ENCODE measurements at regions not wholly inside any gene's neighbourhood (a gene's known extent, or its start where the extent isn't known, plus 50 kb on each side); places are given as distances from the start of the nearest gene placed in this dataset.

- no peaks in the 10 kb centered on the region for H4K20me1 ChIP-seq (replicated peaks in 1 of 2; ENCODE audit: control insufficient read depth in 1 of 2, insufficient read depth in 2 of 2, low read length in 2 of 2)
- H2AFZ ChIP-seq (ENCODE audit: low read length), result no peak overlapping the region
- no peak overlapping the region for H3K27ac ChIP-seq (ENCODE audit: low read depth, low read length)
- H4K91ac ChIP-seq (replicated peaks; ENCODE audit: insufficient read length, low read length), result no peak overlapping the region
- no peaks in the 10 kb centered on the region for H3K36me3 ChIP-seq (ENCODE audit: control insufficient read depth in 2 of 4, insufficient read depth in 4 of 4, low read length in 3 of 4)
- no peaks in the 10 kb centered on the region for H3K79me2 ChIP-seq (ENCODE audit: control insufficient read depth in 1 of 2, insufficient read depth in 2 of 2, low read length in 2 of 2)
- 0 out of 2 replicates have a peak overlapping the region, but pooled peaks have one; percentile 44 for H2BK20ac ChIP-seq (ENCODE audit: low read length)
- H3K27me3 ChIP-seq (replicated peaks in 1 of 4; ENCODE audit: control insufficient read depth in 3 of 4, extremely low read depth in 1 of 4, insufficient read depth in 3 of 4, low read length in 3 of 4), result peaks cover 0 to 4% (median 2%) of the 10 kb centered on the region in 4 experiments; a peak in 3 of 7 replicates
- 87% methylated on average over 7 of the region's 7 CpGs; no CpG with 5 or more reads in 1 of the 2 experiments for WGBS, 2 experiments (ENCODE audit: extremely low coverage in 1 of 2, insufficient coverage in 1 of 2, insufficient read length in 1 of 2, insufficient replicate concordance in 2 of 2, low coverage in 1 of 2, low lambda C conversion rate in 2 of 2, missing lambda C conversion rate in 1 of 2)
- no peak overlapping the region for H3K14ac ChIP-seq (ENCODE audit: insufficient read length)
- H3K4me1 ChIP-seq (replicated peaks in 1 of 4; ENCODE audit: control insufficient read depth in 3 of 4, insufficient read depth in 4 of 4, low read length in 3 of 4), result peaks cover 2 to 20% (median 10%) of the 10 kb centered on the region in 4 experiments; a peak in 6 of 7 replicates
- TF ChIP-seq SRF (IDR thresholded peaks at IDR 0.05; ENCODE audit: low read depth, low read length) (no peak), EGR1 (IDR thresholded peaks at IDR 0.05; ENCODE audit: borderline replicate concordance, low read depth, low read length) (no peak), NANOG (IDR thresholded peaks at IDR 0.05; ENCODE audit: insufficient read depth, low read depth, low read length, poor library complexity, severe bottlenecking) (no peak), CREB1 (IDR thresholded peaks at IDR 0.05) (no peak), ASH2L (IDR thresholded peaks at IDR 0.05; ENCODE audit: low read length) (no peak), RBBP5 (IDR thresholded peaks at IDR 0.05; ENCODE audit: borderline replicate concordance, low read depth, low read length) (no peak), GABPA (IDR thresholded peaks at IDR 0.05; ENCODE audit: borderline replicate concordance, insufficient read depth, low read length) (no peak), HDAC6 (IDR thresholded peaks at IDR 0.05; ENCODE audit: low read depth, low read length) (no peak), CBX8 (IDR thresholded peaks at IDR 0.05; ENCODE audit: borderline replicate concordance, low read depth, low read length) (no peak), SP2 (IDR thresholded peaks at IDR 0.05; ENCODE audit: low read length) (no peak), TAF1 (IDR thresholded peaks at IDR 0.05; ENCODE audit: low read depth, low read length) (no peak), CTBP2 (IDR thresholded peaks at IDR 0.05; ENCODE audit: borderline replicate concordance, insufficient read depth, insufficient read length, low read length) (no peak), SP4 (IDR thresholded peaks at IDR 0.05; ENCODE audit: low read length) (no peak)
- H3K23me2 ChIP-seq (ENCODE audit: low read depth, low read length), result no peaks in the 10 kb centered on the region
- H3K4me3 ChIP-seq (ENCODE audit: extremely low read depth in 1 of 4, insufficient read depth in 2 of 4, low read depth in 3 of 4, low read length in 4 of 4), result no peak overlapping the region
- ChIA-PET CTCF (ENCODE audit: partially characterized antibody) (interaction anchor here (1.0 to 11.0 kb wide), 4 partner anchors 10 to 24 kb away, joined by 3 to 97 read pairs (median 5); no protein-coding TSS in a partner anchor), POLR2A (ENCODE audit: partially characterized antibody) (interaction anchor here (1.1 kb wide), 1 partner anchor 20 kb away, joined by 3 read pairs; no protein-coding TSS in a partner anchor)
- no peaks in the 10 kb centered on the region for H3K9me3 ChIP-seq (ENCODE audit: insufficient read depth in 2 of 2, low read depth in 1 of 2, low read length in 1 of 2)
- no peak overlapping the region for H3K23ac ChIP-seq (ENCODE audit: insufficient read length)
- H3K4me2 ChIP-seq (ENCODE audit: insufficient read depth in 1 of 2, low read depth in 2 of 2, low read length in 2 of 2), result no peak overlapping the region
- no peak overlapping the region for H3K18ac ChIP-seq (ENCODE audit: extremely low read depth, low read length)
- H3K56ac ChIP-seq (replicated peaks; ENCODE audit: insufficient read length, low read depth, low read length), result no peak overlapping the region
- H4K8ac ChIP-seq (ENCODE audit: extremely low read depth, insufficient read depth, low read length), result no peak overlapping the region
- H4K5ac ChIP-seq (ENCODE audit: insufficient read length, low read depth, low read length), result no peak overlapping the region
- no peaks in the 10 kb centered on the region for H3K79me1 ChIP-seq (ENCODE audit: low read depth, low read length)
- H2BK15ac ChIP-seq (ENCODE audit: low read length), result 0 out of 2 replicates have a peak overlapping the region, but pooled peaks have one; percentile 49
- no peak overlapping the region for H3K4ac ChIP-seq (replicated peaks; ENCODE audit: insufficient read length, low read depth, low read length)
- H2BK120ac ChIP-seq (replicated peaks; ENCODE audit: low read depth, low read length), result no peak overlapping the region
- no peak overlapping the region for H2BK12ac ChIP-seq (ENCODE audit: low read depth, low read length)
- no peak overlapping the region for H2BK5ac ChIP-seq (ENCODE audit: low read depth, low read length)
- no peak for FAIRE-seq
- no peak for DNase-seq (ENCODE audit: low read depth in 1 of 2, low spot score in 2 of 2)
- no peak overlapping the region for H3K9ac ChIP-seq (replicated peaks in 1 of 4; ENCODE audit: extremely low read depth in 1 of 4, low read depth in 3 of 4, low read length in 3 of 4)
- no peak overlapping the region for H2AK5ac ChIP-seq (ENCODE audit: low read depth, low read length)
Measured at GRCh38 chr13:29934531-29935308, 84.3 kb upstream of the UBL3 start.
